HG03280 (cell line): ENCODE measurements at regions not wholly inside any gene's neighbourhood (a gene's known extent, or its start where the extent isn't known, plus 50 kb on each side); places are given as distances from the start of the nearest gene placed in this dataset.
"Not testable (repeated sequence)": the region's sequence is repeated elsewhere in the genome, so short reads cannot be mapped to it uniquely, and the experiment has no call there.

Experiments
- ATAC-seq: cut with Tn5 transposase; IDR thresholded peaks from one replicate; pipeline ENCODE4 v1.9.1; 2021; ENCODE audit warnings: mild to moderate bottlenecking, moderate library complexity; ENCODE audit not compliant: unreplicated experiment

- ATAC-seq, result no peak
Observed at GRCh38 chr1:118578276-118578675, 393.2 kb upstream of the SPAG17 start.

- no peak for ATAC-seq
Observed at GRCh38 chr1:118575060-118575459, 390.0 kb upstream of the SPAG17 start.

GRCh38 chr1:118564961-118565703 is 380.1 kb upstream of the SPAG17 start:
- no peak for ATAC-seq

GRCh38 chr1:118563981-118564951 is 379.2 kb upstream of the SPAG17 start:
- ATAC-seq, result no peak

- no peak for ATAC-seq
Observed at GRCh38 chr1:118558933-118559332, 373.9 kb upstream of the SPAG17 start.

- no peak for ATAC-seq
Observed at GRCh38 chr1:118556936-118557335, 371.9 kb upstream of the SPAG17 start.

- no peak for ATAC-seq
Observed at GRCh38 chr1:118555638-118556037, 370.6 kb upstream of the SPAG17 start.

GRCh38 chr1:118535901-118536300 is 350.9 kb upstream of the SPAG17 start:
- no peak for ATAC-seq

GRCh38 chr1:118511922-118512321 is 326.9 kb upstream of the SPAG17 start:
- not testable (repeated sequence) for ATAC-seq

GRCh38 chr1:118504867-118505266 is 319.8 kb upstream of the SPAG17 start:
- no peak for ATAC-seq

- ATAC-seq, result no peak
Observed at GRCh38 chr1:118504221-118504644, 319.2 kb upstream of the SPAG17 start.

GRCh38 chr1:118503752-118504151 is 318.7 kb upstream of the SPAG17 start:
- ATAC-seq, result no peak

GRCh38 chr1:118494998-118495397 is 310.0 kb upstream of the SPAG17 start:
- ATAC-seq, result no peak

GRCh38 chr1:118488787-118489186 is 303.8 kb upstream of the SPAG17 start:
- ATAC-seq, result no peak

GRCh38 chr1:118487932-118488331 is 302.9 kb upstream of the SPAG17 start:
- no peak for ATAC-seq

- ATAC-seq, result no peak
Observed at GRCh38 chr1:118487091-118487490, 302.1 kb upstream of the SPAG17 start.

- no peak for ATAC-seq
Observed at GRCh38 chr1:118486199-118486598, 301.2 kb upstream of the SPAG17 start.

GRCh38 chr1:118485757-118486156 is 300.7 kb upstream of the SPAG17 start:
- no peak for ATAC-seq

- ATAC-seq, result no peak
Observed at GRCh38 chr1:118484893-118485292, 299.9 kb upstream of the SPAG17 start.

GRCh38 chr1:118483245-118484006 is 298.4 kb upstream of the SPAG17 start:
- ATAC-seq, result no peak

- no peak for ATAC-seq
Observed at GRCh38 chr1:118481126-118481525, 296.1 kb upstream of the SPAG17 start.
